NCI-H128 (cell line): ENCODE measurements at regions not wholly inside any gene's neighbourhood (a gene's known extent, or its start where the extent isn't known, plus 50 kb on each side); places are given as distances from the start of the nearest gene placed in this dataset.

Experiments
- DNase-seq: peaks from one replicate; lab custom pipeline; 2025; ENCODE audit not compliant: unreplicated experiment; lab: John Stamatoyannopoulos, UW

DNA sequence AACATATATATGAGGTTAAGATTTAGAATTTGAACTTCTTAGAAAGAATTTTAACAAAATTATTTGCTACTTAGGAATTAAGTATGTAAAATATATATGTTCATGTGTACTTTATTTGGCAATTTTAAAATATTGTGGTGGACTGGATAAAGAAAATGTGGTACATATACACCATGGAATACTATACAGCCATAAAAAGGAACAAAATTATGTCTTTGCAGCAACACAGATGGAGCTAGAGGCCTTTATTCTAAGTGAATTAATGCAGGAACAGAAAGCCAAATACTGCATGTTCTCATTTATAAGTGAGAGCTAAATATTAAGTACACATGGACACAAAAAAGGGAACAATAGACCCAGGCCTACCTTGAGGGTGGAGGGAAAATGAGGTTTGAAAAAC is 72.2 kb upstream of the FMN2 start:
- DNase-seq = no peak

DNA sequence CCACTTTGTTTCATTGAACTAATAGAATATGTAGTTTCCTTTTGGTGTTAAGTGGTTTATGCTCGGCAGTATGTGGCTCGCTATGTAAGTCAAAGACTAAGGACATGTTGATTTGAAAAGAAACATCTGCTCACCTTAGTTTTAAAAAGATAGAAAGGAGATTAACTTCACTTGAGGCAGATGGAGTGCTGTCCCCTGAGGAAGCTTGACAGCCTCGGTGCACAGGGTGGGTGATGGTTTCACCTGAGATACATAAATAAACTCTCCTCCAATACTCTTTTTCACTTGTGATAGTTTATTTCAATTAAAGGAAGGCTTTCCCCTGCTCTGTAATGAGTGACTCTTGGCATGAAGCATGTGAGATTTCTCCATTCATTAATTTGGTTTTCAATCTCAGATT is 70.8 kb upstream of the FMN2 start:
- DNase-seq = no peak

DNA sequence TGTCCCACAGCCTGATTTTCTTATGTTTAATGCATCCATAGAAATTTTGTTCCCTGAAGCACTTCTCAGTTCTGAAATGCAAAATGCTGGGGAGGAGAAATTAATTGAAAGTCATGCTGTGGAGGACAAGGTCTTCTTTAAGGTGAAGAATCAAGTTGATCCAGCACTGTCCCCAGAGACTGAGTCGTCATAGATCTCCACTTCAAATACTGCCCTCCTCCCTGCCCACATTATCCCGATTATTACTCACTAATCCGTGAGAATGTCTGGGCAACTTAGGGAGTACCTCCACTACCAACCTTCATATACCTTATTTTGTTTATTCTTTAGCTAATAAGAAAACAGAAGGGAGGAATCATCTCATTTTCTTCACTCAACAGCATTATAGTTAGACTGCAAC is 70.0 kb upstream of the FMN2 start:
- no peak for DNase-seq

DNA sequence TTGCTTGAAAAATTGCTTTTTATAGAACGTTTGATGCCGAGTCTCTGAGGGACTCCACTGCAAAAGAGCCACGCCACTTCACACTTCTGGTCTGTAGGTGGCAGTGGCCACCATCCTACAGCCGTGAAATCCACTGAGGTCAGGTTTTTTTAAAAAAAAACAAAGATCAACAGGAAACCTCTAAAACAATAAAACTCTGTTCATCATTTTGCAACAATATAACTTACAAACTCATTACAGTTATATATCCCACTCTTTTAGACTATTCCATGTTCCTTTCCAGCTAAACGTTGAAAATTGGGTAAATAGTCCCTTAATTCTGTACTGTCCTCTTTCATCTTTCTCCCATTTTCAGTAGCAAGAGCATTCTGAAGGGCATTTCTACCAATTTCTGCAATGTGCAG is 64.6 kb upstream of the FMN2 start:
- peak; percentile 25 for DNase-seq

DNA sequence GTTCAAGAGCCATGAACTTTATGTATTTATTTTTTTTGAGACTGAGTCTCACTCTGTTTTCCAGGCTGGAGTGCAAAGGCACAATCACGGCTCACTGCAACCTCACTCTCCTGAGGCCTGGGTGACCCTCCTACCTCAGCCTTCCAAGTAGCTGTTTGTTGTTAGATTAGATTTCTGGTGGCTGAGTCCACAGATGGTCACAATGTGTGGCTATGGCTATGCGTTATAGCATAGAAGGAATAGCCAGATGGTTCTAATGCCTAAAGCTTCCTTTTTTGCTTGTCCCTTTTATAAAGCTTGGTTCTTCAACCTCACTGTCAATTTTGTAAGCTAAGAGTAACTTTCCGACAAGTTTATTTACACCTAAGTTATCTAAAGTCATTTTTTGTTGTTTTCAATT is 62.3 kb upstream of the FMN2 start:
- no peak for DNase-seq

DNA sequence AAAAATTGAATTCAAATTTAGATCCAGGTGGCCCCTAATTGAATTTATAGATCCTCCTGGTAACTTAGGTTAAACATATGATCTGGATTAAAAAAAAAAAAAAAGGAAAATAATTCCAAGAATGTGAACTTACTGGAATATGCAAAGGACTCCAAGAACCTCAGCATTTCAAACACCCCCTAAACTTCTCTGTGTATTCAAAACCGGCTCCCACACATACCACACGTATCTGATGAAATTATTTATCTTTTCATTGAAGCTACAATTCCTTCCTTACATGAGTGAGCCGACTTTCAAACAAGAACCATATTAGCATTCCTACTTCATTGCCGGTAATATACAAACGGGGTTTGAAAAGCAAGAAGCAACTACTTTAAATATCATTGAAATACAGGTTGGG is 61.4 kb upstream of the FMN2 start:
- DNase-seq = no peak

DNA sequence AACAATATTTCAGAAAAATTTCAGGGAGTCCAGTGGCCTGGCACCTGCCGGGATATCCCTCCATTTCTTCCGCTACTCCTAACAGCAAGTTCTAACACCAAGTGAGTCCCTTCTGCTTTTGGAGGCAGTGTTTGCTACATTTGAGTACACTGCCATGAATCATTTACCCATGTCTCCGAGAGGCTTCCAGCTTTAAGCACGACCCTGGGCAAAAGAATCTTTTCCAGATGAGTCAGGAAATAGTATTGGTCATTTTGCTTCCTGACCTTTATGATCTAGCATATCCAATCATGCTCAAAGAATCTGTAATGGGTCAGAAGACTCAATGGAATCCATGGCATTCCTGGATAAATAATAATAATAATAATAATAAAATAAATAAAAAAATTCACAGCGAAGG is 60.7 kb upstream of the FMN2 start:
- no peak for DNase-seq

DNA sequence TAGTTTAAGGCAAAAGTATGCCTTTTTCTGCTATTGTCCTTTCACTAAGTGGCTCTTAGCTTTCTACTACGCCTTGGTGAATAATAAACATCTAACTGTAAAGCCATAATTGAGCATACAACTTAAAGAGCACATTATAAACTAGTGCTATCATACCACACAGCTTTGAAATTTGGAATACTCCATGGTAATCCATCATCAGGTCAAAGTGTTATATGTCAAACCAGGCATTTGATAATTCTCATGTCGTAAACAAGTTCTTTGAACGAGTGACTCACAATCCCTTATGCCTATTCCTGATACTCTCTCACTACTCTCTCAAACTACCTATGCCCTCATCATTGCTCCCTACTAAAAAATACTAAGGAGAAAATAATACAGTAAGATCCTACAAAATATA is 60.3 kb upstream of the FMN2 start:
- no peak for DNase-seq

DNA sequence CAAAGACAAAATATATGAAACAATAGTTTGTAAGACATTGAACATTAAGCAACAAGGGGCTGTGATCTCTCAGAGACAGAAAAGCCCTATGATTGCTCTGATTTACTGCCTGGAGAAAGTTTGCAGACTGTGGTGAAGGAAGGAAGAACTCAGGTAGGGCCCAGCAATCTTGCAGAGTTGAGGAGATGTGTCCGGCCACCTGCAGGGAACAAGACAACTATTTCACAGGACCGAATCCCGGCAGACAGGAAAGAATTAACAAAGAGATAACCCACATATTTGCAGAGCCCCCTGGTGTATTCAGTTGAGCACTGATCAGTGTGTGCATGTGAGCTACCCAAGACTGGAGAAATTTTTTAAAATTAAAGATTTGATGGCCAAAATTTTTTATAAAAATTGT is 58.3 kb upstream of the FMN2 start:
- DNase-seq = no peak

DNA sequence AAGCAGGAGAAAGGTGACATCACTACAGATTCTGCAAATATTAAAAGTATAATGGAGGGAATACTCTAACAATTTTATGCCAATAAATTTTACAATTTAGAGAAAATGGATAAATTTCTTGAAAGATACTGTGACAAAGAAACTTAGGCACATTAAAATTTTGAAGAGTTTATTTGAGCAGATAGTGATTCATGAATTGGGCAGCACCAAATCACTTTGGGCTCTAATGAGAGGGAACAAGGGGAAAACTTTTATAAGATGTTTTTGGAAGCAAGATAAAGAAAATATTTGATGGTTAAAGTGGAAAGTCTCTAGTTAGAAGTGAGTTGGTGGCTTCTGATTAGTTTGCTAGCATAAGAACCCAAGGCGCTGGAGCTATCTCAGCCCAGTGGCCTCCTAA is 55.2 kb upstream of the FMN2 start:
- no peak for DNase-seq
